ENCODE measurements at regions not wholly inside any gene's neighbourhood (a gene's known extent, or its start where the extent isn't known, plus 50 kb on each side); places are given as distances from the start of the nearest gene placed in this dataset.

DNA sequence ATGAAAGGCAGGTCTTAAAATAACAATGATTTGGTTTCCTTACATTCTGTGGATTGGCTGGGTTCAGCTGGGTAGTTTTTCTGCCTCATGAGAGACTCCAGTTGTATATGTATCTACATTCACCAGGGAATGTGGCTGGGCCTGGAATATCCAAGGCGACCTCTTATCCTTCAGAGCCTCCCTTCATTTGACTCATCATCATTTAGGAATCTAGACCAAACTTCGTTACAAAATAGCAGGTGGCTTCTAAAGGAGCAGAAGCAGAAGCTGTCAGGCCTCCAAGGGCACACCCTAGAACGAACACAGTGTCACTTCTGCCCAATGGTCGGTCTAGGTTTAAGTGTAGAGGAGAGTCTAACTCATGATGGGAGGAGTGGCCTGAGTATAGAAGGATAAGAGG is 204.2 kb downstream of the EN1 start:
- TF ChIP-seq, protein P1, sequence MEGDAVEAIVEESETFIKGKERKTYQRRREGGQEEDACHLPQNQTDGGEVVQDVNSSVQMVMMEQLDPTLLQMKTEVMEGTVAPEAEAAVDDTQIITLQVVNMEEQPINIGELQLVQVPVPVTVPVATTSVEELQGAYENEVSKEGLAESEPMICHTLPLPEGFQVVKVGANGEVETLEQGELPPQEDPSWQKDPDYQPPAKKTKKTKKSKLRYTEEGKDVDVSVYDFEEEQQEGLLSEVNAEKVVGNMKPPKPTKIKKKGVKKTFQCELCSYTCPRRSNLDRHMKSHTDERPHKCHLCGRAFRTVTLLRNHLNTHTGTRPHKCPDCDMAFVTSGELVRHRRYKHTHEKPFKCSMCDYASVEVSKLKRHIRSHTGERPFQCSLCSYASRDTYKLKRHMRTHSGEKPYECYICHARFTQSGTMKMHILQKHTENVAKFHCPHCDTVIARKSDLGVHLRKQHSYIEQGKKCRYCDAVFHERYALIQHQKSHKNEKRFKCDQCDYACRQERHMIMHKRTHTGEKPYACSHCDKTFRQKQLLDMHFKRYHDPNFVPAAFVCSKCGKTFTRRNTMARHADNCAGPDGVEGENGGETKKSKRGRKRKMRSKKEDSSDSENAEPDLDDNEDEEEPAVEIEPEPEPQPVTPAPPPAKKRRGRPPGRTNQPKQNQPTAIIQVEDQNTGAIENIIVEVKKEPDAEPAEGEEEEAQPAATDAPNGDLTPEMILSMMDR (IDR thresholded peaks at IDR 0.05; ENCODE audit: low read depth, low read length, missing input control): no peak
- TF ChIP-seq, protein P2, sequence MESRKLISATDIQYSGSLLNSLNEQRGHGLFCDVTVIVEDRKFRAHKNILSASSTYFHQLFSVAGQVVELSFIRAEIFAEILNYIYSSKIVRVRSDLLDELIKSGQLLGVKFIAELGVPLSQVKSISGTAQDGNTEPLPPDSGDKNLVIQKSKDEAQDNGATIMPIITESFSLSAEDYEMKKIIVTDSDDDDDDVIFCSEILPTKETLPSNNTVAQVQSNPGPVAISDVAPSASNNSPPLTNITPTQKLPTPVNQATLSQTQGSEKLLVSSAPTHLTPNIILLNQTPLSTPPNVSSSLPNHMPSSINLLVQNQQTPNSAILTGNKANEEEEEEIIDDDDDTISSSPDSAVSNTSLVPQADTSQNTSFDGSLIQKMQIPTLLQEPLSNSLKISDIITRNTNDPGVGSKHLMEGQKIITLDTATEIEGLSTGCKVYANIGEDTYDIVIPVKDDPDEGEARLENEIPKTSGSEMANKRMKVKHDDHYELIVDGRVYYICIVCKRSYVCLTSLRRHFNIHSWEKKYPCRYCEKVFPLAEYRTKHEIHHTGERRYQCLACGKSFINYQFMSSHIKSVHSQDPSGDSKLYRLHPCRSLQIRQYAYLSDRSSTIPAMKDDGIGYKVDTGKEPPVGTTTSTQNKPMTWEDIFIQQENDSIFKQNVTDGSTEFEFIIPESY (IDR thresholded peaks at IDR 0.05): no peak
- TF ChIP-seq TAF1 (conservative IDR thresholded peaks at IDR 0.05) (no peak), JUND (IDR thresholded peaks at IDR 0.05) (no peak), EGR1 (IDR thresholded peaks at IDR 0.05; ENCODE audit: low read depth in 2 of 2) (no peak), YY1 (IDR thresholded peaks at IDR 0.05) (no peak)
- TF ChIP-seq, protein P3, sequence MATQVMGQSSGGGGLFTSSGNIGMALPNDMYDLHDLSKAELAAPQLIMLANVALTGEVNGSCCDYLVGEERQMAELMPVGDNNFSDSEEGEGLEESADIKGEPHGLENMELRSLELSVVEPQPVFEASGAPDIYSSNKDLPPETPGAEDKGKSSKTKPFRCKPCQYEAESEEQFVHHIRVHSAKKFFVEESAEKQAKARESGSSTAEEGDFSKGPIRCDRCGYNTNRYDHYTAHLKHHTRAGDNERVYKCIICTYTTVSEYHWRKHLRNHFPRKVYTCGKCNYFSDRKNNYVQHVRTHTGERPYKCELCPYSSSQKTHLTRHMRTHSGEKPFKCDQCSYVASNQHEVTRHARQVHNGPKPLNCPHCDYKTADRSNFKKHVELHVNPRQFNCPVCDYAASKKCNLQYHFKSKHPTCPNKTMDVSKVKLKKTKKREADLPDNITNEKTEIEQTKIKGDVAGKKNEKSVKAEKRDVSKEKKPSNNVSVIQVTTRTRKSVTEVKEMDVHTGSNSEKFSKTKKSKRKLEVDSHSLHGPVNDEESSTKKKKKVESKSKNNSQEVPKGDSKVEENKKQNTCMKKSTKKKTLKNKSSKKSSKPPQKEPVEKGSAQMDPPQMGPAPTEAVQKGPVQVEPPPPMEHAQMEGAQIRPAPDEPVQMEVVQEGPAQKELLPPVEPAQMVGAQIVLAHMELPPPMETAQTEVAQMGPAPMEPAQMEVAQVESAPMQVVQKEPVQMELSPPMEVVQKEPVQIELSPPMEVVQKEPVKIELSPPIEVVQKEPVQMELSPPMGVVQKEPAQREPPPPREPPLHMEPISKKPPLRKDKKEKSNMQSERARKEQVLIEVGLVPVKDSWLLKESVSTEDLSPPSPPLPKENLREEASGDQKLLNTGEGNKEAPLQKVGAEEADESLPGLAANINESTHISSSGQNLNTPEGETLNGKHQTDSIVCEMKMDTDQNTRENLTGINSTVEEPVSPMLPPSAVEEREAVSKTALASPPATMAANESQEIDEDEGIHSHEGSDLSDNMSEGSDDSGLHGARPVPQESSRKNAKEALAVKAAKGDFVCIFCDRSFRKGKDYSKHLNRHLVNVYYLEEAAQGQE (IDR thresholded peaks at IDR 0.05): no peak

Measured in liver (tissue), 3 donors.